CD4-positive, CD25-positive, alpha-beta regulatory T cell (primary cell): ENCODE measurements at regions not wholly inside any gene's neighbourhood (a gene's known extent, or its start where the extent isn't known, plus 50 kb on each side); places are given as distances from the start of the nearest gene placed in this dataset.

Experiments
- ATAC-seq, 2 donors: fragments of 150-1000 bp; cut with Tn5 transposase; one replicate each; pipeline ENCODE4 v1.10.0; 2021; ENCODE audit warnings: low read depth in 2 of 2, moderate number of reproducible peaks in 2 of 2, moderate library complexity in 1 of 2
- DNase-seq, 3 donors: peaks; one replicate each; pipeline versions ENCODE4 v3.0.0 to v3.0.0-alpha.2; 2012 to 2022; ENCODE audit warnings: mixed read lengths in 1 of 3
- H3K27ac ChIP-seq: one replicate; pipeline ENCODE4 v1.7.0; 2013; ENCODE audit warnings: mild to moderate bottlenecking, low read length; ENCODE audit not compliant: insufficient read depth, poor library complexity, severe bottlenecking
- H3K27me3 ChIP-seq: one replicate; pipeline ENCODE4 v1.7.0; 2013; ENCODE audit warnings: low read length; ENCODE audit not compliant: control insufficient read depth, insufficient read depth
- H3K36me3 ChIP-seq: one replicate; pipeline ENCODE4 v1.7.0; 2013; ENCODE audit warnings: mild to moderate bottlenecking, low read length, moderate library complexity; ENCODE audit not compliant: control insufficient read depth, insufficient read depth
- H3K4me1 ChIP-seq: 2 replicates; pipeline ENCODE4 v1.7.0; 2013; ENCODE audit warnings: mild to moderate bottlenecking, low read length; ENCODE audit not compliant: insufficient read depth, control insufficient read depth, poor library complexity, severe bottlenecking
- H3K4me3 ChIP-seq: one replicate; pipeline ENCODE4 v1.7.0; 2013; ENCODE audit warnings: low read depth, mild to moderate bottlenecking, low read length, moderate library complexity
- H3K9me3 ChIP-seq, 2 experiments: 1 replicate in 1 of 2; 2 replicates in 1 of 2; pipeline ENCODE4 v1.7.0; 2013; ENCODE audit warnings: low read length in 2 of 2, mild to moderate bottlenecking in 1 of 2, moderate library complexity in 1 of 2; ENCODE audit not compliant: control insufficient read depth in 2 of 2
- H3K27ac Mint-ChIP-seq, 3 donors: one replicate each; pipeline ENCODE4 v1.8.0; 2020 to 2022; ENCODE audit warnings: mild to moderate bottlenecking in 3 of 3, mixed read lengths in 3 of 3, moderate library complexity in 2 of 3
- H3K27me3 Mint-ChIP-seq: one replicate; pipeline ENCODE4 v1.8.0; 2022; ENCODE audit warnings: mild to moderate bottlenecking, mixed read lengths
- H3K36me3 Mint-ChIP-seq: one replicate; pipeline ENCODE4 v1.8.0; 2020; ENCODE audit warnings: mixed read lengths
- H3K4me1 Mint-ChIP-seq, 4 donors: one replicate each; pipeline ENCODE4 v1.8.0; 2020 to 2022; ENCODE audit warnings: mixed read lengths in 4 of 4, mild to moderate bottlenecking in 1 of 4
- H3K4me3 Mint-ChIP-seq, 4 donors: one replicate each; pipeline ENCODE4 v1.8.0; 2020 to 2022; ENCODE audit warnings: mild to moderate bottlenecking in 4 of 4, mixed read lengths in 4 of 4, moderate library complexity in 3 of 4
- H3K9me3 Mint-ChIP-seq, 7 donors: one replicate each; pipeline ENCODE4 v1.8.0; 2020 to 2022; ENCODE audit warnings: mixed read lengths in 7 of 7, mild to moderate bottlenecking in 3 of 7, moderate library complexity in 2 of 7

GRCh38 chr6:40022867-40023266 is 88.6 kb upstream of the MOCS1 start:
- H3K4me1 ChIP-seq = no peaks in the 10 kb centered on the region
- DNase-seq (no peak), ATAC-seq (no peak)
- Mint-ChIP-seq H3K4me3 (no peak overlapping the region), H3K27me3 (peaks cover 4% of the 10 kb centered on the region), H3K27ac (no peak overlapping the region), H3K36me3 (no peaks in the 10 kb centered on the region), H3K4me1 (peaks cover 0 to 4% (median 0%) of the 10 kb centered on the region in 4 donors), H3K9me3 (peaks cover 4 to 19% (median 7%) of the 10 kb centered on the region in 7 donors)
- H3K9me3 ChIP-seq = peaks cover 0 to 5% of the 10 kb centered on the region in 2 experiments
- no peaks in the 10 kb centered on the region for H3K27me3 ChIP-seq
- no peak overlapping the region for H3K4me3 ChIP-seq
- H3K27ac ChIP-seq = no peak overlapping the region
- H3K36me3 ChIP-seq = no peaks in the 10 kb centered on the region

GRCh38 chr6:40020166-40020565 is 85.9 kb upstream of the MOCS1 start:
- Mint-ChIP-seq H3K4me1 (peaks cover 0 to 4% (median 0%) of the 10 kb centered on the region in 4 donors), H3K9me3 (peaks cover 0 to 23% (median 10%) of the 10 kb centered on the region in 7 donors), H3K27ac (no peak overlapping the region), H3K27me3 (peaks cover 4% of the 10 kb centered on the region), H3K36me3 (no peaks in the 10 kb centered on the region), H3K4me3 (no peak overlapping the region)
- Histone ChIP-seq H3K4me3 (no peak overlapping the region), H3K36me3 (no peaks in the 10 kb centered on the region), H3K4me1 (no peaks in the 10 kb centered on the region), H3K27ac (no peak overlapping the region), H3K9me3 (peaks cover 0 to 5% of the 10 kb centered on the region in 2 experiments), H3K27me3 (no peaks in the 10 kb centered on the region)
- DNase-seq = no peak
- no peak for ATAC-seq

DNA sequence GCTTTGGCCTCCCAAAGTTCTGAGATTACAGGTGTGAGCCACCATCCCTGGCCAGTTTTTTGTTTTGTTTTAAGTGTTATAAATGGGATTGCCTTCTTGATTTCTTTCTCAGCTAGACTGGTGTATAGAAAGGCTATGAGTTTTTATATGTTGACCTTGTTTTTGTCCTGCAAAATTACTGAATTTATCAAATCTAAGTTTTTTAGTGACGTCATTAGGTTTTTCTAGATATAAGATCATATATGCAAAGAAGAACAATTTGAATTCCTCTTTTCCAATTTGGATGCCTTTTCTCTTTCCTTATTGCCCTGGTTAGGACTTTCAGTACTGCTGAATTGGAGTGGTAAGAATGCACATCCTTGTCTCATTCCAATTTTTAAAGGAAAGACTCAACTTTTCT is 81.3 kb upstream of the MOCS1 start:
- peaks cover 4% of the 10 kb centered on the region for H3K27me3 Mint-ChIP-seq

DNA sequence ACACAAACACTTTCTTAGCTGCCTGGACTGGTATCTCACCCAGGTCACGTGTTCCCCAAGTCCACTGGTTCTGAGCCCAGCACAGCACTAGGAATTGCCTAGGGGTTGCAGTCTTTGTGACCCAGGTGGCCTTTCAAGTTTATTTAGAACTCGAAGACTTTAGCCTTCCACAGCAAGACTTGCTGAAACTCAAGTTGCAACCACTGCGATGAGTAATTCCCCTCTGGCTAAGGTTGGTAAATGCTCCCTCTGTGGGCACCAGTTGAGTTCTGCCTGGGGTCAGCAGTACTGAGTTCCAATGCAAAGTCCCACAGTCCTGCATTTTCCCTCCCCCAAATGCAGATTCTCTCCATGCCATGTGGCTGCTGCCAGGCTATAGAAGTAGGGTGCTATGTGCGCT is 77.6 kb upstream of the MOCS1 start:
- Mint-ChIP-seq H3K27ac (no peak overlapping the region), H3K9me3 (peaks cover 0 to 8% (median 2%) of the 10 kb centered on the region in 7 donors), H3K4me3 (no peak overlapping the region), H3K36me3 (no peaks in the 10 kb centered on the region), H3K27me3 (no peaks in the 10 kb centered on the region), H3K4me1 (no peaks in the 10 kb centered on the region)
- Histone ChIP-seq H3K27ac (no peak overlapping the region), H3K27me3 (peaks cover 1% of the 10 kb centered on the region), H3K4me1 (no peaks in the 10 kb centered on the region), H3K9me3 (no peaks in the 10 kb centered on the region), H3K36me3 (no peaks in the 10 kb centered on the region), H3K4me3 (no peak overlapping the region)
- no peak for ATAC-seq
- no peak for DNase-seq

More for the DNA sequence above, 81.3 kb upstream of the MOCS1 start:
- Histone ChIP-seq H3K27ac (no peak overlapping the region), H3K27me3 (no peaks in the 10 kb centered on the region), H3K9me3 (peaks cover 0 to 5% of the 10 kb centered on the region in 2 experiments), H3K4me3 (no peak overlapping the region), H3K4me1 (no peaks in the 10 kb centered on the region), H3K36me3 (no peaks in the 10 kb centered on the region)
- Mint-ChIP-seq H3K27ac (no peak overlapping the region), H3K9me3 (peaks cover 4 to 22% (median 10%) of the 10 kb centered on the region in 7 donors), H3K4me1 (peaks cover 0 to 4% (median 0%) of the 10 kb centered on the region in 4 donors), H3K36me3 (no peaks in the 10 kb centered on the region), H3K4me3 (no peak overlapping the region)
- ATAC-seq (no peak), DNase-seq (no peak)

GRCh38 chr6:40000964-40001515 is 66.8 kb upstream of the MOCS1 start:
- Histone ChIP-seq H3K36me3 (no peaks in the 10 kb centered on the region), H3K4me1 (no peaks in the 10 kb centered on the region), H3K4me3 (no peak overlapping the region), H3K27me3 (no peaks in the 10 kb centered on the region), H3K9me3 (peaks cover 0 to 10% of the 10 kb centered on the region in 2 experiments), H3K27ac (no peak overlapping the region)
- no peaks in the 10 kb centered on the region for H3K4me1 Mint-ChIP-seq
- H3K36me3 Mint-ChIP-seq = no peaks in the 10 kb centered on the region
- ATAC-seq = no peak
- H3K4me3 Mint-ChIP-seq = no peak overlapping the region
- DNase-seq = no peak
- no peak overlapping the region for H3K27ac Mint-ChIP-seq
- peaks cover 0 to 33% (median 11%) of the 10 kb centered on the region in 7 donors for H3K9me3 Mint-ChIP-seq
- H3K27me3 Mint-ChIP-seq = no peaks in the 10 kb centered on the region

DNA sequence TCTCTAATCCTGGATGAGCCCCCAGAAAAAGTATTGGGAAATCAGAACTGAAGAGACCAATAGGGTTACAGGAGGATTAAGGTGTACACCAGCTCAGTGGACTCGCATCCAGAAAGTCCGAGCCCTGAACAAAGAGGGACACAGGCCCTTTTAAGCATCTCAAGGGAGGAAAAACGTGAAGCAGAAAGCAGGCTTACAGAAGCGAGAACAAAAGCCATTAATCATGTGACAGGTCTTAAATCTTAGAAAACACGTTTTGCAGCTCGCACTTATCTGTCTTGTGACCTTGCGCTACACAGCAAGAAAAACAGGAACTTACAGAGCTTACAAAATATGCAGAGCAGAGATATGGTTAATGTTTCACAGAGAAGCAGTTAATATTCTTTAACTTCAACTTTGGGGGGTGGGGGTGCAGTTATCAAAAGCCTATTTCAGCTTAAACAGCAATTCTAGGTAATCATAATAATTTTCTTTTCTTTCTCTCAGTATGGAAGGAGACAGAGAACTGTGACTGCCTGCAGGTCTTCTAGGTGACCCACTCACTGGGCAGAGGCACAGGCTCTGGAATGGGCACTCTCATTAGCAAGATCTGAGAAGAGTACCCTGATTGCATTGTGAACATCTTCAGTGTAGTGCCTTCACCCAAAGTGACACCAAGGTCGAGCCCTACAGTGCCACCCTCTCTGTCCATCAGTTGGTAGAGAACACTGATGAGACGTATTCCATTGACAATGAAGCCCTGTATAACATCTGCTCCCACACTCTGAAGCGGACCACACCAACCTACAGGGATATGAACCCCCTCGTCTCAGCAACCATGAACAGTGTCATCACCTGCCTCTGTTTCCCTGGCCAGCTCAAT is 65.0 kb upstream of the MOCS1 start:
- H3K4me3 ChIP-seq = no peak overlapping the region
- DNase-seq = no peak
- no peaks in the 10 kb centered on the region for H3K4me1 Mint-ChIP-seq
- H3K27me3 Mint-ChIP-seq = no peaks in the 10 kb centered on the region
- H3K4me3 Mint-ChIP-seq = no peak overlapping the region
- H3K9me3 Mint-ChIP-seq = peaks cover 3 to 33% (median 11%) of the 10 kb centered on the region in 7 donors
- H3K27ac ChIP-seq = no peak overlapping the region
- H3K4me1 ChIP-seq = no peaks in the 10 kb centered on the region
- no peaks in the 10 kb centered on the region for H3K27me3 ChIP-seq
- no peaks in the 10 kb centered on the region for H3K36me3 Mint-ChIP-seq
- H3K27ac Mint-ChIP-seq = no peak overlapping the region
- peaks cover 0 to 19% of the 10 kb centered on the region in 2 experiments for H3K9me3 ChIP-seq
- no peaks in the 10 kb centered on the region for H3K36me3 ChIP-seq
- no peak for ATAC-seq

GRCh38 chr6:39998126-39998525 is 63.9 kb upstream of the MOCS1 start:
- H3K27ac Mint-ChIP-seq = no peak overlapping the region

More at GRCh38 chr6:39998126-39998525, 63.9 kb upstream of the MOCS1 start:
- Histone ChIP-seq H3K4me3 (no peak overlapping the region), H3K4me1 (no peaks in the 10 kb centered on the region), H3K27ac (no peak overlapping the region), H3K36me3 (no peaks in the 10 kb centered on the region), H3K27me3 (no peaks in the 10 kb centered on the region), H3K9me3 (peaks cover 4 to 30% of the 10 kb centered on the region in 2 experiments)
- Mint-ChIP-seq H3K4me3 (no peak overlapping the region), H3K9me3 (peaks cover 5 to 34% (median 12%) of the 10 kb centered on the region in 7 donors), H3K4me1 (no peaks in the 10 kb centered on the region), H3K27me3 (no peaks in the 10 kb centered on the region), H3K36me3 (no peaks in the 10 kb centered on the region)
- ATAC-seq (no peak), DNase-seq (no peak)
